ENCODE measurements at regions not wholly inside any gene's neighbourhood (a gene's known extent, or its start where the extent isn't known, plus 50 kb on each side); places are given as distances from the start of the nearest gene placed in this dataset.

- H3K27ac ChIP-seq, result no peak overlapping the region
- no peak for TF ChIP-seq CTCF (IDR thresholded peaks at IDR 0.05; ENCODE audit: low read depth, low read length)
- no peak overlapping the region for H3K4me3 ChIP-seq
- no peaks in the 10 kb centered on the region for H3K9me3 ChIP-seq (ENCODE audit: low read depth)
- no peaks in the 10 kb centered on the region for H3K27me3 ChIP-seq
- H3K36me3 ChIP-seq, result no peaks in the 10 kb centered on the region
- peak in 1 of 2 donors; percentile 3 for DNase-seq (ENCODE audit: low read depth in 1 of 2, low spot score in 1 of 2)
- H3K4me1 ChIP-seq (ENCODE audit: low read depth), result no peaks in the 10 kb centered on the region
These were observed 389.3 kb upstream of the EPHA5 start for GRCh38 chr4:66059556-66059955.

GRCh38 chr4:66059136-66059535 lies 388.8 kb upstream of the EPHA5 start:
- no peak overlapping the region for H3K4me3 ChIP-seq
- H3K27me3 ChIP-seq, result no peaks in the 10 kb centered on the region
- TF ChIP-seq CTCF (IDR thresholded peaks at IDR 0.05; ENCODE audit: low read depth, low read length), result no peak
- H3K36me3 ChIP-seq, result no peaks in the 10 kb centered on the region
- DNase-seq (ENCODE audit: low read depth in 1 of 2, low spot score in 1 of 2), result no peak
- no peaks in the 10 kb centered on the region for H3K9me3 ChIP-seq (ENCODE audit: low read depth)
- no peaks in the 10 kb centered on the region for H3K4me1 ChIP-seq (ENCODE audit: low read depth)
- no peak overlapping the region for H3K27ac ChIP-seq

- no peak overlapping the region for H3K4me3 ChIP-seq
- H3K27ac ChIP-seq, result no peak overlapping the region
- no peaks in the 10 kb centered on the region for H3K9me3 ChIP-seq (ENCODE audit: low read depth)
- no peaks in the 10 kb centered on the region for H3K36me3 ChIP-seq
- H3K27me3 ChIP-seq, result no peaks in the 10 kb centered on the region
- DNase-seq (ENCODE audit: low read depth in 1 of 2, low spot score in 1 of 2), result no peak
- TF ChIP-seq CTCF (IDR thresholded peaks at IDR 0.05; ENCODE audit: low read depth, low read length), result no peak
- no peaks in the 10 kb centered on the region for H3K4me1 ChIP-seq (ENCODE audit: low read depth)
These were observed 385.7 kb upstream of the EPHA5 start for GRCh38 chr4:66055999-66056398.

- Histone ChIP-seq H3K4me3 (no peak overlapping the region), H3K9me3 (ENCODE audit: low read depth) (no peaks in the 10 kb centered on the region), H3K27me3 (no peaks in the 10 kb centered on the region), H3K36me3 (no peaks in the 10 kb centered on the region), H3K27ac (no peak overlapping the region), H3K4me1 (ENCODE audit: low read depth) (no peaks in the 10 kb centered on the region)
- TF ChIP-seq CTCF (IDR thresholded peaks at IDR 0.05; ENCODE audit: low read depth, low read length), result no peak
- peak in 1 of 2 donors; percentile 15 for DNase-seq (ENCODE audit: low read depth in 1 of 2, low spot score in 1 of 2)
These were observed 382.1 kb upstream of the EPHA5 start for GRCh38 chr4:66052426-66052825.

- Histone ChIP-seq H3K4me1 (ENCODE audit: low read depth) (no peaks in the 10 kb centered on the region), H3K27ac (no peak overlapping the region), H3K27me3 (no peaks in the 10 kb centered on the region), H3K9me3 (ENCODE audit: low read depth) (no peaks in the 10 kb centered on the region), H3K36me3 (no peaks in the 10 kb centered on the region), H3K4me3 (no peak overlapping the region)
- DNase-seq (ENCODE audit: low read depth in 1 of 2, low spot score in 1 of 2), result peak in 1 of 2 donors; percentile 16
- TF ChIP-seq CTCF (IDR thresholded peaks at IDR 0.05; ENCODE audit: low read depth, low read length), result no peak
These were observed 378.6 kb upstream of the EPHA5 start for GRCh38 chr4:66048861-66049260.

GRCh38 chr4:66045913-66046312 lies 375.6 kb upstream of the EPHA5 start:
- Histone ChIP-seq H3K36me3 (no peaks in the 10 kb centered on the region), H3K9me3 (ENCODE audit: low read depth) (no peaks in the 10 kb centered on the region), H3K27ac (no peak overlapping the region), H3K27me3 (no peaks in the 10 kb centered on the region), H3K4me1 (ENCODE audit: low read depth) (no peaks in the 10 kb centered on the region), H3K4me3 (no peak overlapping the region)
- TF ChIP-seq CTCF (IDR thresholded peaks at IDR 0.05; ENCODE audit: low read depth, low read length), result no peak
- DNase-seq (ENCODE audit: low read depth in 1 of 2, low spot score in 1 of 2), result no peak
